Vagina (tissue), 2 donors: ENCODE measurements at regions not wholly inside any gene's neighbourhood (a gene's known extent, or its start where the extent isn't known, plus 50 kb on each side); places are given as distances from the start of the nearest gene placed in this dataset.

Experiments used
- POLR2A ChIP-seq, 2 donors: fragments of 450-650 bp; IDR thresholded peaks; one replicate each; pipeline ENCODE4 v1.6.1; 2017; ENCODE audit warnings: antibody characterized with exemption in 2 of 2, mild to moderate bottlenecking in 2 of 2, moderate library complexity in 2 of 2
- POLR2AphosphoS5 ChIP-seq, 2 donors: sonication (generic); formaldehyde crosslinking; IDR thresholded peaks; one replicate each; pipeline ENCODE4 v1.9.0; 2017; ENCODE audit warnings: antibody characterized with exemption in 2 of 2, mild to moderate bottlenecking in 2 of 2, low read depth in 1 of 2; ENCODE audit not compliant: insufficient read depth in 1 of 2
- TF ChIP-seq, protein P1 (sequence below), 3 experiments: fragments of 450-650 bp in 2 of 3; fragments of 200-600 bp in 1 of 3; sonication (generic) in 1 of 3; IDR thresholded peaks; one replicate each; pipeline ENCODE4 v1.5.1; 2017 to 2019; ENCODE audit warnings: antibody characterized with exemption in 3 of 3, mild to moderate bottlenecking in 2 of 3, moderate library complexity in 2 of 3

DNA sequence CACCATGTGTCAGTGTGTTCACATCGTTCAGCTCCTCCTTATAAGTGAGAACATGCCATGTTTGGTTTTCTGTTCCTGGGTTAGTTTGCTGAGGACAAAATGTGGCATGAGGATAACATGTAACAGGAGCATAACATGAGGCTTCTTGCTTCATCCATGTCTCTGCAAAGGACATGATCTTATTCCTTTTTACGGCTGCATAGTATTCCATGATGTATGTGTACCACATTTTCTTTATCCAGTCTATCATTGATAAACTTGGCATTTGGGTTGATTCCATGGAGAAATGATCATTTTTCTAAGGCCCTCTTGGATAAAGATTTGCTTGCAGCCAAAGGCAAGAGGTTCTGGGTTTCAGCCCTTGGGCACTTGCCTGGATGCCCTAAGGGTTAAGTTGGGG is 128.5 kb upstream of the ZEB1 start:
- TF ChIP-seq, protein P1, sequence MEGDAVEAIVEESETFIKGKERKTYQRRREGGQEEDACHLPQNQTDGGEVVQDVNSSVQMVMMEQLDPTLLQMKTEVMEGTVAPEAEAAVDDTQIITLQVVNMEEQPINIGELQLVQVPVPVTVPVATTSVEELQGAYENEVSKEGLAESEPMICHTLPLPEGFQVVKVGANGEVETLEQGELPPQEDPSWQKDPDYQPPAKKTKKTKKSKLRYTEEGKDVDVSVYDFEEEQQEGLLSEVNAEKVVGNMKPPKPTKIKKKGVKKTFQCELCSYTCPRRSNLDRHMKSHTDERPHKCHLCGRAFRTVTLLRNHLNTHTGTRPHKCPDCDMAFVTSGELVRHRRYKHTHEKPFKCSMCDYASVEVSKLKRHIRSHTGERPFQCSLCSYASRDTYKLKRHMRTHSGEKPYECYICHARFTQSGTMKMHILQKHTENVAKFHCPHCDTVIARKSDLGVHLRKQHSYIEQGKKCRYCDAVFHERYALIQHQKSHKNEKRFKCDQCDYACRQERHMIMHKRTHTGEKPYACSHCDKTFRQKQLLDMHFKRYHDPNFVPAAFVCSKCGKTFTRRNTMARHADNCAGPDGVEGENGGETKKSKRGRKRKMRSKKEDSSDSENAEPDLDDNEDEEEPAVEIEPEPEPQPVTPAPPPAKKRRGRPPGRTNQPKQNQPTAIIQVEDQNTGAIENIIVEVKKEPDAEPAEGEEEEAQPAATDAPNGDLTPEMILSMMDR (IDR thresholded peaks at IDR 0.05): no peak
- TF ChIP-seq POLR2A (IDR thresholded peaks at IDR 0.05): no peak
- no peak for TF ChIP-seq POLR2AphosphoS5 (IDR thresholded peaks at IDR 0.05; ENCODE audit: insufficient read depth in 1 of 2, low read depth in 1 of 2)
